ENCODE measurements at regions not wholly inside any gene's neighbourhood (a gene's known extent, or its start where the extent isn't known, plus 50 kb on each side); places are given as distances from the start of the nearest gene placed in this dataset.

DNA sequence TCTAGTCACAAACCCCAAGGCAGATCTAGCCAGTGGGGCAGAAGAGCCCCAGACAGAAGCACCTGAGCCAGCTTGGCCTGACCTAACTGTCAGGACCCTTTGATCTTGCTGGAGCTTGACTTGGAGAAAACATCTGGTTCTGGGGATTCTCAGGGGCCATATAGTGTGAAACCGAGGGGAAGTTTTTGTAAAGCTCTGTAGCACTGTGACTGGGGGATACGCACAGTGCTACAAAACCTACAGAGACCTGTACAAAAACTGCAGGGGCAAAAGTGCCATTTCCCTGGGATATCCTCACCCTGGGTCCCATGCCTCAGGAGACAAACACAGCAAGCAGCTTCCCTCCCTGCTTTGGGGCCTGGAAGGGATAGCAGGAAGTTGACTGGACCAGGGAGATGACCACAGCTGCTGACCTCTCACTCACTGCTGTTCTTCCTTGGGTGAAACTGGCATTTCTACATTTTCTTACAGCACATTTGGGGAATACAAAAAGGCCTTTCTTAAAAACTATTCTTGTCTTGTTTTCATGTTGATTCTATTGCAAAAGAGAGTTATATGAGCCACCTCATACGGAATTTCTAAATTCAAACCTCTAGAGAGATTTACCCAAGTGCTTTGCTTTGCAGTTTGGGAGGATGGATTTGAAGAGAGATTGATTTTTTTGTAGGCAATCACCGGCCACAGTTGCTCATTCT is 140.0 kb downstream of the DAD1 start:
- TF ChIP-seq EZH2 (IDR thresholded peaks at IDR 0.05) (no peak), POLR2AphosphoS5 (IDR thresholded peaks at IDR 0.05; ENCODE audit: borderline replicate concordance, low read depth, low read length) (no peak), FOXP2 (optimal IDR thresholded peaks at IDR 0.05; ENCODE audit: control extremely low read depth, extremely low read length, insufficient read depth) (no peak)

Data from SK-N-MC (cell line).